ENCODE measurements at regions not wholly inside any gene's neighbourhood (a gene's known extent, or its start where the extent isn't known, plus 50 kb on each side); places are given as distances from the start of the nearest gene placed in this dataset.

- DNase-seq: no peak
- Histone ChIP-seq H3K36me3 (no peaks in the 10 kb centered on the region), H3K4me3 (no peak overlapping the region), H3K9me3 (no peaks in the 10 kb centered on the region), H3K27me3 (no peaks in the 10 kb centered on the region), H3K4me1 (no peaks in the 10 kb centered on the region), H3K27ac (no peak overlapping the region)
- TF ChIP-seq CTCF (IDR thresholded peaks at IDR 0.05): no peak
- no peak for TF ChIP-seq POLR2A (IDR thresholded peaks at IDR 0.05)
These were observed 545.9 kb downstream of the COL11A1 start for GRCh38 chr1:102562380-102562779.

DNA sequence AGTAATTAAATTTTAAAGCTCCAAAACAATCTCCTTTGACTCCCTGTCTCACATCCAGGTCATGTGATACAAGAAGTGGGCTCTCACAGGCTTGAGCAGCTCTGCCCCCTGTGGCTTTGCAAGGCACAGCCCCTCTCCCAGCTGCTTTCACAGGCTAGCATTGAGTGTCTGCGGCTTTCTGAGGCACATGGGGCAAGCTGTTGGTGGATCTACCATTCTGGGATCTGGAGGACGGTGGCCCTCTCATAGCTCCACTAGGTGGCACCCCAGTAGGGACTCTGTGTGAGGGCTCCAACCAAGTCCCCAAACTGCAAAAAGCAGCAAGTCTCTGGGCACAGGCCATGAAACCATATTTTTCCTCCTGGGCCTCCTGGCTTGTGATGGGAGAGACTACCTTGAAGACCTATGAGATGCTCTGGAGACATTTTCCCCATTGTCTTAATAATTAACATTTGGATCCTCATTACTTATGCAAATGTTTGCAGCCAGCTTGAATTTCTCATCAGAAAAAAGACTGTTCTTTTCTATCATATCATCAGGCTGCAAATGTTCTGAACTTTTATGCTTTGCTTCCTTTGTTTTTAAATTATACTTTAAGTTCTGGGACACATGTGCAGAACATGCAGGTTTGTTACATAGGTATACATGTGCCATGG lies 554.1 kb upstream of the OLFM3 start:
- Histone ChIP-seq H3K27ac (no peak overlapping the region), H3K9me3 (no peaks in the 10 kb centered on the region), H3K4me1 (no peaks in the 10 kb centered on the region), H3K27me3 (no peaks in the 10 kb centered on the region), H3K36me3 (no peaks in the 10 kb centered on the region), H3K4me3 (no peak overlapping the region)
- no peak for TF ChIP-seq CTCF (IDR thresholded peaks at IDR 0.05)
- TF ChIP-seq POLR2A (IDR thresholded peaks at IDR 0.05): no peak
- DNase-seq: no peak

- no peaks in the 10 kb centered on the region for H3K4me1 ChIP-seq
- H3K9me3 ChIP-seq: no peaks in the 10 kb centered on the region
- H3K27me3 ChIP-seq: no peaks in the 10 kb centered on the region
- no peaks in the 10 kb centered on the region for H3K36me3 ChIP-seq
- DNase-seq: no peak
- H3K27ac ChIP-seq: no peak overlapping the region
- no peak for TF ChIP-seq POLR2A (IDR thresholded peaks at IDR 0.05)
- TF ChIP-seq CTCF (IDR thresholded peaks at IDR 0.05): no peak
- H3K4me3 ChIP-seq: no peak overlapping the region
These were observed 549.5 kb upstream of the OLFM3 start for GRCh38 chr1:102546251-102546650.

DNA sequence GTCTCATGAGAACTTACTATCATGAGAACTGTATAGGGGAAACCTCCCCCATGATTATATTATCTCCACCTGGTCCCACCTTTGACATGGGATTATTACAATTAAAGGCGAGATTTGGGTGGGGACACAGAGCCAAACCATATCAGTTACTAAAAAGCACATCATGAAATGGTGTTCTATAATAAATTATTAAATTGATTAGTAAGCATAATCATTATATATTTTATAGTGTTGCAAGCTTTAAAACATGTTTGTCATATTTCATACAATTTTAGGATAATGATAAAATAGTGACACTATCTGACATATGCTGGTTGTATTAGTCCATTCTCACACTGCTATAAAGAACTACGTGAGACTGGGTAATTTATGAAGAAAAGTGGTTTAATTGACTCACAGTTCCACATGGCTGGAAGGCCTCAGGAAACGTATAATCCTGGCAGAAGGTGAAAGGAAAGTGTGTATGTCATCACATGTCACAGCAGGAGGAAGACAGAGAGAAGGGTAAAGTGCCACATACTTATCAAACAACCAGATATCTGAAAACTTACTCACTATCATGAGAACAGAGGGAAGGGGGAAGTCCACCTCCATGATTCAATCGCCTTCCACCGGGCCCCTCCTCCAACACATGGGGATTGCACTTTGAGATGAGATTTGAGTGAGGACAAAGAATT lies 539.2 kb upstream of the OLFM3 start:
- Histone ChIP-seq H3K9me3 (no peaks in the 10 kb centered on the region), H3K4me3 (no peak overlapping the region), H3K36me3 (no peaks in the 10 kb centered on the region), H3K27me3 (no peaks in the 10 kb centered on the region), H3K4me1 (no peaks in the 10 kb centered on the region), H3K27ac (no peak overlapping the region)
- TF ChIP-seq POLR2A (IDR thresholded peaks at IDR 0.05) (no peak), CTCF (IDR thresholded peaks at IDR 0.05) (no peak)
- no peak for DNase-seq

GRCh38 chr1:102531036-102531435 lies 534.3 kb upstream of the OLFM3 start:
- no peak overlapping the region for H3K4me3 ChIP-seq
- no peak for DNase-seq

More at GRCh38 chr1:102531036-102531435, 534.3 kb upstream of the OLFM3 start:
- no peaks in the 10 kb centered on the region for H3K36me3 ChIP-seq
- TF ChIP-seq CTCF (IDR thresholded peaks at IDR 0.05): no peak
- no peak for TF ChIP-seq POLR2A (IDR thresholded peaks at IDR 0.05)
- no peaks in the 10 kb centered on the region for H3K9me3 ChIP-seq
- no peaks in the 10 kb centered on the region for H3K4me1 ChIP-seq
- H3K27me3 ChIP-seq: no peaks in the 10 kb centered on the region
- no peak overlapping the region for H3K27ac ChIP-seq

Measured in Peyer's patch (tissue), 4 donors.